ENCODE measurements at regions not wholly inside any gene's neighbourhood (a gene's known extent, or its start where the extent isn't known, plus 50 kb on each side); places are given as distances from the start of the nearest gene placed in this dataset.

GRCh38 chr12:126474703-126475102 is 1409.5 kb downstream of the AACS start:
- Mint-ChIP-seq H3K4me1 (ENCODE audit: low read depth) (no peaks in the 10 kb centered on the region), H3K4me3 (no peak overlapping the region), H3K36me3 (ENCODE audit: low read depth) (peaks cover 3% of the 10 kb centered on the region; the same call in 1 of the 2 replicates), H3K27me3 (ENCODE audit: insufficient read depth) (peaks cover 2% of the 10 kb centered on the region; the same call in 1 of the 2 replicates), H3K27ac (no peak overlapping the region), H3K9me3 (peaks cover 18% of the 10 kb centered on the region)
- no peak for DNase-seq
- TF ChIP-seq CTCF (IDR thresholded peaks at IDR 0.05) = no peak

GRCh38 chr12:126480451-126480850 is 1415.2 kb downstream of the AACS start:
- no peak overlapping the region for H3K27ac Mint-ChIP-seq

GRCh38 chr12:126481688-126482087 is 1416.5 kb downstream of the AACS start:
- no peak for DNase-seq
- no peaks in the 10 kb centered on the region for H3K36me3 Mint-ChIP-seq (ENCODE audit: low read depth)
- peaks cover 12% of the 10 kb centered on the region for H3K9me3 Mint-ChIP-seq
- no peak for TF ChIP-seq CTCF (IDR thresholded peaks at IDR 0.05)
- H3K27ac Mint-ChIP-seq = no peak overlapping the region
- H3K27me3 Mint-ChIP-seq (ENCODE audit: insufficient read depth) = peaks cover 2% of the 10 kb centered on the region; the same call in 1 of the 2 replicates
- no peak overlapping the region for H3K4me3 Mint-ChIP-seq
- peaks cover 5% of the 10 kb centered on the region; the same call in 1 of the 2 replicates for H3K4me1 Mint-ChIP-seq (ENCODE audit: low read depth)

More at GRCh38 chr12:126480451-126480850, 1415.2 kb downstream of the AACS start:
- Mint-ChIP-seq H3K4me1 (ENCODE audit: low read depth) (peaks cover 5% of the 10 kb centered on the region; the same call in 1 of the 2 replicates), H3K9me3 (peaks cover 11% of the 10 kb centered on the region), H3K36me3 (ENCODE audit: low read depth) (peaks cover 1% of the 10 kb centered on the region; the same call in 1 of the 2 replicates), H3K4me3 (no peak overlapping the region), H3K27me3 (ENCODE audit: insufficient read depth) (peaks cover 2% of the 10 kb centered on the region; the same call in 1 of the 2 replicates)
- no peak for DNase-seq
- TF ChIP-seq CTCF (IDR thresholded peaks at IDR 0.05) = no peak

- H3K36me3 Mint-ChIP-seq (ENCODE audit: low read depth) = no peaks in the 10 kb centered on the region
- H3K27me3 Mint-ChIP-seq (ENCODE audit: insufficient read depth) = peaks cover 2% of the 10 kb centered on the region; the same call in 1 of the 2 replicates
- TF ChIP-seq CTCF (IDR thresholded peaks at IDR 0.05) = no peak
- peaks cover 13% of the 10 kb centered on the region for H3K9me3 Mint-ChIP-seq
- no peak overlapping the region for H3K4me3 Mint-ChIP-seq
- no peak overlapping the region for H3K27ac Mint-ChIP-seq
- DNase-seq = no peak
- H3K4me1 Mint-ChIP-seq (ENCODE audit: low read depth) = peaks cover 5% of the 10 kb centered on the region; the same call in 1 of the 2 replicates
These were observed 1417.1 kb downstream of the AACS start for GRCh38 chr12:126482238-126482889.

GRCh38 chr12:126483145-126484068 is 1418.2 kb downstream of the AACS start:
- peaks cover 5% of the 10 kb centered on the region; the same call in 1 of the 2 replicates for H3K4me1 Mint-ChIP-seq (ENCODE audit: low read depth)
- TF ChIP-seq CTCF (IDR thresholded peaks at IDR 0.05) = no peak
- peaks cover 2% of the 10 kb centered on the region; the same call in 1 of the 2 replicates for H3K27me3 Mint-ChIP-seq (ENCODE audit: insufficient read depth)
- no peaks in the 10 kb centered on the region for H3K36me3 Mint-ChIP-seq (ENCODE audit: low read depth)
- H3K9me3 Mint-ChIP-seq = peaks cover 13% of the 10 kb centered on the region
- DNase-seq = peak; percentile 18
- no peak overlapping the region for H3K27ac Mint-ChIP-seq
- H3K4me3 Mint-ChIP-seq = no peak overlapping the region; the same call in 1 of the 2 replicates
